Choroid plexus epithelial cell (primary cell): ENCODE measurements at regions not wholly inside any gene's neighbourhood (a gene's known extent, or its start where the extent isn't known, plus 50 kb on each side); places are given as distances from the start of the nearest gene placed in this dataset.

Source experiments
- DNase-seq: peaks from one replicate; pipeline ENCODE4 v3.0.0-alpha.2; 2010; ENCODE audit warnings: low read depth
- H3K4me3 ChIP-seq: 2 replicates; pipeline ENCODE4 v1.5.1; 2011; ENCODE audit warnings: low read depth, mild to moderate bottlenecking, control low read depth, low read length, moderate library complexity
- TF ChIP-seq, protein P1 (sequence below): conservative IDR thresholded peaks from 2 replicates; pipeline ENCODE4 v1.5.1; 2011; ENCODE audit warnings: low read depth, mild to moderate bottlenecking, control low read depth, inconsistent platforms, low read length, moderate library complexity

DNA sequence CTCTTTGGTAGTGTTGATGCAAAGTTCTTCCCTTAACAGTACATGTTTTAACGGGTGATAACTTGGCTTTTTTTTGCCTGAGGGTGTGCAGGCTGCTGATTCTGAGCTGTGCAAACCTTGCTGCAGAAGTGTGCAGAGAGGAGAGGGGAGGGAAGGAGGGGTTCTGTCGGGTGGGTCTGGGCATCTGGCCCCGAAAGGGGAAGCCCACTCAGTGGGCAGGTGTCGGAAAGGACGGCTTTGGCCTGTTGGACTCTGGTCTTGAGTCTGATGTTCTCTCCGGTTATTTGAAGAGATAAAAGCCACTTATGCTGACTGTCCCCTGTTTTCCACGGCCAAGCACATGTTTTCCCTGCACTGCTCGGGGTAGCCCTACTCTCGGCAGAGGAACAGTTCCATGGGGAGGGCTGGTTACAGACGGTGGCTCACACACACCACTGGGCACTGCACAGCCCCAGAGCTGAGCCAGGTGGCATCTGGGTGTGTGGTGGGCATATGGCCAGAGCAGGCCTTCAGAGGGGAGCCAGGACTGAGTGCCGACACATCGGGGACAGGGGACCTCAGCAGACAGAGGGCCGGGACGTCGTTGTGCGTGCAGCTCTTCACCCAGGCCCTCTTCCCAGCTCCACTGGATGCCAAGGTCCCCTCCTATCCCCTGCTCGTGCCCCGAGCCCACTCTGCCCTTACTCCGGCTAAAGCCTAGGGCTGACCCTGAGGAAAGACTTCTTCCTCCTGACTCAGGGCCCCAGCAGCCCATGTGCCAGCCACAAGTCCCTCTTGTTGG is 93.2 kb downstream of the TEX29 start:
- no peak for DNase-seq
- TF ChIP-seq, protein P1, sequence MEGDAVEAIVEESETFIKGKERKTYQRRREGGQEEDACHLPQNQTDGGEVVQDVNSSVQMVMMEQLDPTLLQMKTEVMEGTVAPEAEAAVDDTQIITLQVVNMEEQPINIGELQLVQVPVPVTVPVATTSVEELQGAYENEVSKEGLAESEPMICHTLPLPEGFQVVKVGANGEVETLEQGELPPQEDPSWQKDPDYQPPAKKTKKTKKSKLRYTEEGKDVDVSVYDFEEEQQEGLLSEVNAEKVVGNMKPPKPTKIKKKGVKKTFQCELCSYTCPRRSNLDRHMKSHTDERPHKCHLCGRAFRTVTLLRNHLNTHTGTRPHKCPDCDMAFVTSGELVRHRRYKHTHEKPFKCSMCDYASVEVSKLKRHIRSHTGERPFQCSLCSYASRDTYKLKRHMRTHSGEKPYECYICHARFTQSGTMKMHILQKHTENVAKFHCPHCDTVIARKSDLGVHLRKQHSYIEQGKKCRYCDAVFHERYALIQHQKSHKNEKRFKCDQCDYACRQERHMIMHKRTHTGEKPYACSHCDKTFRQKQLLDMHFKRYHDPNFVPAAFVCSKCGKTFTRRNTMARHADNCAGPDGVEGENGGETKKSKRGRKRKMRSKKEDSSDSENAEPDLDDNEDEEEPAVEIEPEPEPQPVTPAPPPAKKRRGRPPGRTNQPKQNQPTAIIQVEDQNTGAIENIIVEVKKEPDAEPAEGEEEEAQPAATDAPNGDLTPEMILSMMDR, result no peak

DNA sequence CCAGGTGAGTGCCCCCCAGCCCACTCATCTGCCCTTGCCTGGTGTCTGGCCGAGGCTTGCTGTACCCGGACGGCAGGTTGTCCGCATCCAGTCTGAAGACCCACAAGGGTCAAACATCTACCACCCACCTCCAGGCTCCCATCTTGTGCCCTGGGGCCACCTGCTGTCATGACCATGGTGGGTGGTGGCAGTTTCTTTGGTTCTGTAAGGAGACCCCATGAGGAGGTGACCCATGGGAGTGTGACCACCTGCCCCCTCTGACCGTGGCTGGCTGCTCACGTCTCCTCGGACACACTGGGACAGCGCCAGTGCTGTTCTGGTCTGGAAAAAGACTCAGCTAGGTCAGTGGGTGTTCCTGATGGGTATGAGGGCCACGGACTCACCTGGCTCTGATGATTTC is 93.9 kb downstream of the TEX29 start:
- DNase-seq, result no peak
- H3K4me3 ChIP-seq, result no peak overlapping the region
- TF ChIP-seq, protein P1, result no peak

More for the DNA sequence above, 93.2 kb downstream of the TEX29 start:
- no peak overlapping the region for H3K4me3 ChIP-seq

DNA sequence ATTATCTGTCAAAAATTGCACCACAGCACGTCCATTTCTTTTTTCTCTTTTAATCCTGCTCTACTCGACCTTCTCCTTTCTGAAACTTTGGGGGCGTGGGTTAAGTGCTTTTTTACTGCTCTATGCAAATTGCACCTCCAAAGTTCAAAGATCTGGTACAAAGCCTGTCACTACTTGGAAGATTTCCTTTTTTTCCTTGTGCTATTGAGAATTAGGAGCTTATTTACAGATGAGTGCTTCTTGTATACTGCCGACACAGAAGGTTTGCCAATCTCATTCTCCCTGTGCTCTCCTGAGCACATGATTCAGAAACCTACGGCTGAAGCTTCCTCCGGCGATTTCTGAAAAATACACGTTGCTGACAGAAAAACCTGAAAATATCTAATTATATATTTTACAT is 94.8 kb downstream of the TEX29 start:
- no peak overlapping the region for H3K4me3 ChIP-seq
- TF ChIP-seq, protein P1, result no peak

DNA sequence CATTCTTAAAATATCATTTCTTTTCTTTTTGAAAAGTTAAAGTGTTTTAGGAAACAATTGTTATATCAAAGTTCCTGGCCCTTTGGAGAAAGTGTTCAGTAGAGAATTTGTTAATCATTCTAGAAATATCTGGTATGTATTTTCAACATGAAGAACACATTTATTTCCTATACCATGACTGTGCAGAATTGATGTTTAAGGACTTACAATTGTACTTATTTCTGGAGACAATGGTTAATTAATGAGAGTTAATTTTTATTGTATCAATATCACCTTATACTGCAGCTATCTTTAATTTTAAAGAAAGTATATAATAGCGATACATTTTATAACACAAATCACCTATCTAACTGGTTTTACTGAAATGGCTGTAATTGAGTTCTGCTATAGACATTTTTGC is 95.3 kb downstream of the TEX29 start:
- no peak for DNase-seq
- no peak overlapping the region for H3K4me3 ChIP-seq
- TF ChIP-seq, protein P1, result no peak

More for the DNA sequence above, 94.8 kb downstream of the TEX29 start:
- DNase-seq, result no peak

DNA sequence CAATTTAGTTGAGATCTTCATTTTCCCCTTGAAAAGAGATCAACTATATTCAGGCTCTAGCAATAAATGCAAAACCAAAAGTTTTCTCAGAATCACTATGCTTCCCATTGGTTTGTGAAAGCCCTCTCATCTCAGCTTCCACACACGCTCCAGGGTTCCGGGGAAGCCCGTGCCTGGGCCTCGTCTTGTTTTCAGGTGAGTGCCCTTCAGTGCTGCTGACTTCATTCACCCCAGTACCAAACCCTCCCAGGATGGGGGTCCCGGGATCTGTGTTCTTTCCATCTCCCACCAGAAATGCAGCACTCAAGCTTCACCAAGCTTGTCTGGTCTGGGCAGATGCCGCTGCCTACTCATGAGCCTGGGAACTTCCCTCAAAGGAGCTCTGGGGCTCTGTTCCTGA is 97.7 kb downstream of the TEX29 start:
- H3K4me3 ChIP-seq, result no peak overlapping the region
- TF ChIP-seq, protein P1, result no peak
- no peak for DNase-seq

DNA sequence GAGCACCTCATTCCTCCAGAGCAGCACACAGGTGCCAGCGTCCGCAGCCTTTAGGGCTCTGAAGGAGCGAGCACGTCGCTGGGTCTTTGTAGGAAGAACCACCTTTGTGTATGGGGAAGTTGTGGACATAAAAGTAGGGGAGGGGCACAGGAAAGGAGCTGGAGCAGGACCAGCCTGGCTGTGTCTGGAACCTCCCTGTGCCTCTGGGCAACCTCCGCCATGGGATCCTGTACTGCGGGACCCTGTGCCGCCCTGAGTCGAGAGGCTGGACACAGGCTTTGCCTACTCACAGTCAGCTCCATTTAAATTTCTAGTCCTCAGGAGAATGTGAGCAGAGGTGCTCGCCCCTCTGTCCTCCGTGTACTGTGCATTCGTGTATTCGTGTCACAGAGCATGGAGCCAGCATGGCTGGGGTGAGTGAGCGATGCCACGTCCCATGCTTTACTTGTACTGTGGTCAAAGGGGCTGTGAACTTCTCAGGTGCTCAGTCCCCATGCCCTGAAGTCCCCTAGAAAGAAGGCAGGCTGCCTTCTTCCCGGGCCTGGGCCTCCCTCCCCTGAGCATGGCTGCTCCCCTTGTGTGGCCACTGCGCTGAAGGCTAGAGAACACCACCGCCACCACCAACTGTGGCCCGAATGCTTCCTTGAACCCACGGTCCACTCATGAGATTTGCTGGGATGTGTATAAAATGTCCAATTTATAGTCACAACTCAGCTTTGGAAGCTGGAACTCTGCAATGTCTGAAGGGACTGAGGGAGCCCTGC is 99.9 kb downstream of the TEX29 start:
- no peak overlapping the region for H3K4me3 ChIP-seq
- DNase-seq, result no peak
- TF ChIP-seq, protein P1, result no peak
